HEK293 (cell line): ENCODE measurements at regions not wholly inside any gene's neighbourhood (a gene's known extent, or its start where the extent isn't known, plus 50 kb on each side); places are given as distances from the start of the nearest gene placed in this dataset.

Experiments used
- CTCF ChIA-PET: fragments of 350-600 bp; formaldehyde crosslinking; extraction: SDS; loops from one replicate; lab custom pipeline; 2021; ENCODE audit warnings: antibody characterized with exemption; lab: Yijun Ruan, JAX
- POLR2A ChIA-PET: fragments of 300-600 bp; formaldehyde crosslinking; extraction: SDS; loops from one replicate; lab custom pipeline; 2020; ENCODE audit warnings: antibody characterized with exemption, inconsistent platforms; lab: Yijun Ruan, JAX
- H3K27ac ChIP-seq: fragments of 200-500 bp; sonication (Bioruptor generic); 2 replicates; pipeline ENCODE4 v1.5.1; 2014; ENCODE audit warnings: low read depth, low read length, control low read depth, inconsistent platforms; ENCODE audit errors: extremely low read depth
- H3K36me3 ChIP-seq, 2 experiments: fragments of 200-500 bp in 1 of 2; sonication (Bioruptor generic) in 1 of 2; 1 replicate in 1 of 2; 2 replicates in 1 of 2; pipeline ENCODE4 v1.5.1; 2014 to 2017; ENCODE audit warnings: inconsistent platforms in 2 of 2, low read length in 2 of 2; ENCODE audit not compliant: control insufficient read depth in 2 of 2, insufficient read depth in 1 of 2
- H3K4me1 ChIP-seq: fragments of 200-500 bp; sonication (Bioruptor generic); 2 replicates; pipeline ENCODE4 v1.5.1; 2014; ENCODE audit warnings: mild to moderate bottlenecking, low read length, inconsistent platforms; ENCODE audit not compliant: control insufficient read depth, insufficient read depth
- H3K4me3 ChIP-seq: 2 replicates; pipeline ENCODE4 v1.5.1; 2011; ENCODE audit warnings: low read depth, mild to moderate bottlenecking, control low read depth, low read length, moderate library complexity
- H3K9me3 ChIP-seq: fragments of 200-500 bp; sonication (Bioruptor generic); 2 replicates; pipeline ENCODE4 v1.5.1; 2014; ENCODE audit warnings: low read depth, low read length, inconsistent platforms; ENCODE audit not compliant: control insufficient read depth, insufficient read depth
- GLI4 ChIP-seq: fragments of 450-650 bp; formaldehyde crosslinking; IDR thresholded peaks from 2 replicates; pipeline ENCODE4 v1.5.1; 2016; ENCODE audit warnings: missing biosample characterization, missing genetic modification characterization
- REST ChIP-seq: fragments of 450-650 bp; formaldehyde crosslinking; IDR thresholded peaks from 2 replicates; pipeline ENCODE4 v1.5.1; 2016; ENCODE audit warnings: missing biosample characterization, missing genetic modification characterization
- SCRT1 ChIP-seq: fragments of 450-650 bp; formaldehyde crosslinking; IDR thresholded peaks from 2 replicates; pipeline ENCODE4 v1.5.1; 2016; ENCODE audit warnings: missing biosample characterization, missing genetic modification characterization, borderline replicate concordance
- TCF7L2 ChIP-seq: IDR thresholded peaks from 2 replicates; pipeline ENCODE4 v1.6.1; 2011; ENCODE audit warnings: low read depth, mild to moderate bottlenecking, inconsistent platforms, low read length, moderate library complexity, borderline replicate concordance
- TRIM28 ChIP-seq: IDR thresholded peaks from 2 replicates; pipeline ENCODE4 v1.6.1; 2011; ENCODE audit warnings: low read length, control low read depth, borderline replicate concordance
- ZBTB20 ChIP-seq: fragments of 450-650 bp; formaldehyde crosslinking; IDR thresholded peaks from 2 replicates; pipeline ENCODE4 v1.5.1; 2016; ENCODE audit warnings: missing biosample characterization, missing genetic modification characterization
- ZBTB44 ChIP-seq: fragments of 450-650 bp; IDR thresholded peaks from 2 replicates; pipeline ENCODE4 v1.5.1; 2018; ENCODE audit warnings: missing biosample characterization, mild to moderate bottlenecking, missing genetic modification characterization
- ZNF133 ChIP-seq: fragments of 450-650 bp; formaldehyde crosslinking; IDR thresholded peaks from 2 replicates; pipeline ENCODE4 v1.5.1; 2016; ENCODE audit warnings: missing biosample characterization, missing genetic modification characterization
- ZNF19 ChIP-seq: fragments of 450-650 bp; formaldehyde crosslinking; IDR thresholded peaks from 2 replicates; pipeline ENCODE4; 2016; ENCODE audit warnings: missing biosample characterization, missing genetic modification characterization, low read depth
- ZNF214 ChIP-seq: fragments of 450-650 bp; formaldehyde crosslinking; IDR thresholded peaks from 2 replicates; pipeline ENCODE4 v1.5.1; 2017; ENCODE audit warnings: missing biosample characterization, mild to moderate bottlenecking, missing genetic modification characterization, borderline replicate concordance
- ZNF221 ChIP-seq: fragments of 450-650 bp; formaldehyde crosslinking; IDR thresholded peaks from 2 replicates; pipeline ENCODE4 v1.5.1; 2017; ENCODE audit warnings: missing biosample characterization, missing genetic modification characterization, borderline replicate concordance
- ZNF394 ChIP-seq: fragments of 450-650 bp; formaldehyde crosslinking; IDR thresholded peaks from 2 replicates; pipeline ENCODE4 v1.5.1; 2016; ENCODE audit warnings: missing biosample characterization, missing genetic modification characterization, mild to moderate bottlenecking, moderate library complexity, borderline replicate concordance
- ZNF423 ChIP-seq: fragments of 450-650 bp; formaldehyde crosslinking; IDR thresholded peaks from 2 replicates; pipeline ENCODE4 v1.5.1; 2016; ENCODE audit warnings: missing biosample characterization, missing genetic modification characterization
- ZNF433 ChIP-seq: fragments of 450-650 bp; formaldehyde crosslinking; IDR thresholded peaks from 2 replicates; pipeline ENCODE4 v1.5.1; 2016; ENCODE audit warnings: missing biosample characterization, missing genetic modification characterization, low read depth
- ZNF521 ChIP-seq: fragments of 450-650 bp; formaldehyde crosslinking; IDR thresholded peaks from 2 replicates; pipeline ENCODE4 v1.5.1; 2017; ENCODE audit warnings: missing biosample characterization, mild to moderate bottlenecking, missing genetic modification characterization
- ZNF621 ChIP-seq: fragments of 450-650 bp; formaldehyde crosslinking; IDR thresholded peaks from 2 replicates; pipeline ENCODE4 v1.5.1; 2017; ENCODE audit warnings: missing biosample characterization, missing genetic modification characterization
- ZNF777 ChIP-seq: fragments of 450-650 bp; formaldehyde crosslinking; IDR thresholded peaks from 2 replicates; pipeline ENCODE4 v1.5.1; 2017; ENCODE audit warnings: missing biosample characterization, missing genetic modification characterization, borderline replicate concordance
- ZSCAN23 ChIP-seq: fragments of 450-650 bp; formaldehyde crosslinking; IDR thresholded peaks from 2 replicates; pipeline ENCODE4 v1.5.1; 2016; ENCODE audit warnings: missing biosample characterization, missing genetic modification characterization

- H3K36me3 ChIP-seq: no peaks in the 10 kb centered on the region
- TF ChIP-seq TRIM28: no peak
- no peak for TF ChIP-seq ZNF433 (tag by site-specific recombination)
- peak; percentile 52; the same call in 1 of the 2 replicates for TF ChIP-seq REST (tag by site-specific recombination)
- TF ChIP-seq SCRT1 (tag by site-specific recombination): no peak
- H3K4me1 ChIP-seq: no peaks in the 10 kb centered on the region; the same call in 1 of the 2 replicates
- no peak overlapping the region for H3K27ac ChIP-seq
- ChIA-PET CTCF (interaction anchor here (0.6 kb wide), 1 partner anchor 379 kb away, joined by 4 read pairs; no protein-coding TSS in a partner anchor), POLR2A (no interaction called here)
- H3K9me3 ChIP-seq: no peaks in the 10 kb centered on the region
- no peak overlapping the region for H3K4me3 ChIP-seq
Observed at GRCh38 chr4:174137698-174138097, 145.8 kb downstream of the FBXO8 start.

GRCh38 chr4:174135936-174136406, 147.5 kb downstream of the FBXO8 start:
- CTCF ChIA-PET: interaction anchor here (0.6 to 0.9 kb wide), 2 partner anchors 10 to 16 kb away, joined by 3 to 4 read pairs; no protein-coding TSS in a partner anchor
- no peaks in the 10 kb centered on the region for H3K36me3 ChIP-seq

GRCh38 chr4:174135530-174135929, 147.9 kb downstream of the FBXO8 start:
- Histone ChIP-seq H3K9me3 (no peaks in the 10 kb centered on the region), H3K4me3 (no peak overlapping the region), H3K27ac (no peak overlapping the region), H3K4me1 (no peaks in the 10 kb centered on the region; the same call in 1 of the 2 replicates), H3K36me3 (no peaks in the 10 kb centered on the region)
- TF ChIP-seq ZNF621 (tag by site-specific recombination) (no peak), TCF7L2 (no peak), ZNF214 (no peak), ZNF221 (tag by site-specific recombination) (no peak), GLI4 (tag by site-specific recombination) (no peak), ZNF521 (tag by site-specific recombination) (no peak), ZNF133 (tag by site-specific recombination) (no peak), ZNF394 (tag by site-specific recombination) (no peak), ZBTB20 (tag by site-specific recombination) (no peak), ZNF423 (tag by site-specific recombination) (no peak), ZSCAN23 (tag by site-specific recombination) (no peak), ZBTB44 (no peak), SCRT1 (tag by site-specific recombination) (no peak)
- ChIA-PET POLR2A (no interaction called here), CTCF (interaction anchor here (0.6 to 0.9 kb wide), 2 partner anchors 11 to 16 kb away, joined by 3 to 4 read pairs; no protein-coding TSS in a partner anchor)

More at GRCh38 chr4:174135936-174136406, 147.5 kb downstream of the FBXO8 start:
- TF ChIP-seq ZNF777 (tag by site-specific recombination): no peak
- peak; percentile 89 for TF ChIP-seq TCF7L2
- TF ChIP-seq ZNF19 (tag by site-specific recombination): no peak
- no peaks in the 10 kb centered on the region for H3K9me3 ChIP-seq
- POLR2A ChIA-PET: no interaction called here
- no peak overlapping the region for H3K27ac ChIP-seq
- H3K4me3 ChIP-seq: no peak overlapping the region
- H3K4me1 ChIP-seq: no peaks in the 10 kb centered on the region; the same call in 1 of the 2 replicates
